GM18870 (cell line): ENCODE measurements at regions not wholly inside any gene's neighbourhood (a gene's known extent, or its start where the extent isn't known, plus 50 kb on each side); places are given as distances from the start of the nearest gene placed in this dataset.
"Not testable (repeated sequence)": the region's sequence is repeated elsewhere in the genome, so short reads cannot be mapped to it uniquely, and the experiment has no call there.

Experiments
- ATAC-seq: cut with Tn5 transposase; IDR thresholded peaks from one replicate; pipeline ENCODE4 v1.9.1; 2021; ENCODE audit warnings: moderate library complexity; ENCODE audit not compliant: unreplicated experiment

DNA sequence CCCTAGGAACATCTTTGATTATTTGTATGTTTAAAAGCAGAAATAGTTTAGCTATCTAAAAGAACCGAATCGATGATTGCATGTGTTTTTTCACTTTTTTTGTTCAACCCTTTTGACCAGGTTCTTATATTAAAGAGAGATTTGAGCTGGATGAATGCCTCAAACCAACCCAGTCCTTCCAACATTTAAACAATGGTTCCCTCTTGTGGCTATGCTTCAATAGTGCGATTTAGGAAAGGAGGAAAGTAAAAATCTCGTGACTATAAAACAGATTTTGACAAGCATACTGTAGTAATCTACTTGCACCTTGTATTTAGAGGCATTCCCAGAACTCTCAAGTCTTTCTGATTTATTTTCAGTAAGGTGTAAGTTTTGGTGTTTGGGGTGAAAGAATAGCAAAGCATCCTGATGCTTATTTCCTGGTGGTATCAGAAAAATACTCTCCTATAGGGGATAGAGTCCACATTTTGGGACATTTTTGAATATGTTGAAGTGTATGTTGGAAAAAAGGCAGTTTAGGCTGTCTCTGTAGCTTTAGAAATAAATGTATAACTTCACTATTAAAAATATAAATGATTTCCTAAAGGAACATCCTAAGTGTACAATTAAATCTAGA lies 159.6 kb upstream of the KCNH8 start:
- ATAC-seq, result no peak

- ATAC-seq, result no peak
These were observed 160.4 kb upstream of the KCNH8 start for GRCh38 chr3:18987862-18988447.

DNA sequence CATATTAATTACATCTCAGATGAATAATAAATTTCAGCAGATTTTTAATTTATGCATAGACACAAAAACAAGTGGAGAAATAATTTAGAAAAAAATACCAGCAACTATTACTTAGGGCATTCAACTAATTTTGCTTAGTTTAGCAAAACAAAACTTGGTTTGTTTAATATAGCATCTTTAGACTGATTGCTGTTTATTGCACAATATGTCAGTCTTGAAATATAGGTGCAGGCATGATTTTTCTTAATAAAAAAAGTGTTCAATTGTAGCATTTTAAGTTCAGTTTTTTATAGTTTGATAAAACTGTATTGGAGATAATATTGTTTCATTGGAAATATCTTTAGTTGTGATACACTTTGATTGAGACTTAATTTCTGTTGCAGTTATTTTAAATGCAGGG lies 161.2 kb upstream of the KCNH8 start:
- no peak for ATAC-seq

DNA sequence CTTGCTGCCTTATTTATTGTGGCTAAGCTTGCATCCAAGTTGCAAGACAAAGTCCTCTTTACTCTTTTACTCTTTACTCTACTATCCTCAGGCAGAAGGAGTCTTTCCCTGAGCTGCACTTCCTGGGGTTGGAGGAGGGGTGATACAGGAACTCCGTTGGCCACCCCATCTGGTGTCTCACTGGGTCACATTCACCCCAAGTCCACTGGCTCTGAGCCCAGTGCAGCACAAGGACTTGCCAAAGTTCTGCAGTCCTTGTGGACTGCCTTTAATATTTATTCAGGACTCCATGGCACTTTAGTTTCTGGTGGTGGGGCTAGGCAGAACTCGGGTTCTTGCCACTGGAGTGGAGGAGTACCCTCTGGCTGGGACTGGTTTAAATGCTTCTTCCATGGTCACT lies 165.4 kb upstream of the KCNH8 start:
- no peak for ATAC-seq

GRCh38 chr3:18976102-18976501 lies 172.2 kb upstream of the KCNH8 start:
- ATAC-seq, result not testable (repeated sequence)

- no peak for ATAC-seq
These were observed 180.2 kb upstream of the KCNH8 start for GRCh38 chr3:18968120-18968519.

DNA sequence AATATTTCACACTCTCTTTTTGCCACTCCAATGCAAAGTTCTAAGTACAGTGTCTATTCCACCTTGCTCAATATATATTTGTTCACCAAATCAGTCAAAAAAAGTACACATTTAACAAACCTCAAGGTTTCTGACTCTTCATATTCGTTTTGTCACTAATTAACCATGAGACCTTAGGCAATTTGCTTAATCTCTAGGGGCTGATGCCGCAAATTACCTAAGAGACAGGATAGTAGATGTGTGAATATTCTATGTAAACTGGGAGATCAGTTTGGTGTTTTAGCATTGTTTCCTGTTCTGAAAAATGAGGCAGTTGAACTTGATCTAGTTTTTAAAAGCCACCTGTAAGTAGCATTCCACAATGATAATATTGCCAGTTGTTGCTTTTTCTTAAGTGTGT lies 182.5 kb upstream of the KCNH8 start:
- no peak for ATAC-seq

- no peak for ATAC-seq
These were observed 183.7 kb upstream of the KCNH8 start for GRCh38 chr3:18964640-18965039.

- no peak for ATAC-seq
These were observed 197.0 kb upstream of the KCNH8 start for GRCh38 chr3:18951333-18951732.

DNA sequence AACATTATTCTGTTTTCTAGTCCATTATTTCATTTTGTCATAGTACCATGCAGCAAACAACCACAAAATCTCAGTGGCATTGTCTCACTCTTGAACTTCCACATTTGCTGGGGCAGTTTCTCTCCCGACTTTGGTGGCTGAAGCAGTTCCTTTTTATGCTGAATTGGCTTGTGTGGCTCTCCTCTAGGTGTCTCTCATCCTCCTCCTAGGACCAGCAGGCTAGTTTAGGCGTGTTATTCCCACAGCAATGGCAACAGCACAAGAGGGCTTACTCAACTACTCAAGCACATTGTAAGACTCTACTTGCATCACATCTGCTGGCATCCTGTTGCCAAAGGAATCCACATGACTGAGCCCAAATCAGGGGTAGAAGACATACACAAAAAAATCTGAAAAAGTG lies 201.8 kb upstream of the KCNH8 start:
- ATAC-seq, result no peak

DNA sequence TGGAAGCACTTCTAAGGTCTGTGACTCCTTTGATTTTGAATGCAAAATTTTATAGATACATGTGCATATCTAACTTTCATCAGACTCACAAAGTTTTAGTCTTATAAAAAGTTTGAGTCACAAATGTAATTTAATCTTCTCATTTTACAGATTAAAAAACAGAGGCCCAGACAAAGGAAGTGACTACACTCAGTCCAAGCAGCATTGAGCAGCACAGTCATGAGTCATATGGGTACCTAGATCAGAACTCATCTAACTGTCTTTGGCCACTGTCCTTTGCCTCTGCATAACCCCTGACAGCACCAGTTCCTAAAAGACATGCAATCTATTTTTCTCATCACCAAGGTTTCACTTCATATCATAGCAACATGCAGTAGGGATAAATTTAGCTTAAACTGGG lies 210.7 kb upstream of the KCNH8 start:
- peak; percentile 77 for ATAC-seq

GRCh38 chr3:18919158-18919557 lies 229.2 kb upstream of the KCNH8 start:
- no peak for ATAC-seq

DNA sequence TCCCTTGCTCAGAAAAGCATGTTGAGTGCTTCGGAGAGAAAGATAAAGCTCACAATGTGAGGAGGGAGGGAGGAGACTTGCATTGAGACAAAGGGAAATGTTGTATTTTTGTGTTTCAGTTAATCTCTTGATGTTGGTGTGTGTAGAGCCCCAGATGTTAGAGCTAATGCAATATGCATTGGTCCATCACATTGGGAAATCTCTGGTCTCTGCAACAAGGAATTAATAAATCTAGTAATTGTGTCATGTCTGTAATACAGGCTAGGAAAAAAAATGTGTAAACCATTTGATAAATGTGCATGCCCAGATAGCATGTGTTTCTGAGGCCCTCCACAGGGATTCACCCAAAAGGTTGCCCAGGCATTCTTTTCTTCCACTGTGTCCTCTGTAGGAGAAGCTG lies 230.4 kb upstream of the KCNH8 start:
- no peak for ATAC-seq

DNA sequence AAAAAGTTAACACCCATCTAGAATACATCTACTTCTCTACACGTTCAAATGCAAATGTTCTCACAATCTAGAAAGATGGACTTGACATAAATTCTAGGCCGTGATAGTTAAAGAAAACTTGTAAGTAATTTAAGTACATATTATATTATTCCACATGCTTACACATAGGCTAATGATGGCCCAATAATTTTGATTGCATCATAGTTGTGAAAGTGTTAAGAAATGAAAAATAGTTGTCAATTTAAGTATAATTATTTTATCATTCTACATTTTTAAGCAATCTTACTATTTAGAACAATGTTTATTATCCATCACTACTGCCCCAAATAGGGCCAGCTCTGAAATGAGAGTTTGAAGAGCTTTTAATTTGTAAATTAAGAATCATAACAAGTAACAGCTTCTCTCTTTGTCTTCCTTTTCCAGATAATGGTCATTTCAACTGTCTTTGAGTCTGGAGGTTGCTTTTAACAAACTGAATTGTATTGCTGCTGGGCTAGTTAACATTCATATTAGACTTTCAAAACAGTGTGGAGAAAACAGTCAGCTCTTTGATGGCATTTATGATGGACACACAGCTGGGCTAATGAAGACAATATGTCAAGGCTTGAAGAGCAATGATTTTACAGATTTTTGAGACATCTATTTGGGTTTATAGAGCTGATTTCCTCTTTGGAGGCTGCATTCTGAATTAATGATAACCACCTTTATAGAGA lies 246.1 kb upstream of the KCNH8 start:
- ATAC-seq, result no peak

GRCh38 chr3:18901571-18901970 lies 246.7 kb upstream of the KCNH8 start:
- no peak for ATAC-seq

DNA sequence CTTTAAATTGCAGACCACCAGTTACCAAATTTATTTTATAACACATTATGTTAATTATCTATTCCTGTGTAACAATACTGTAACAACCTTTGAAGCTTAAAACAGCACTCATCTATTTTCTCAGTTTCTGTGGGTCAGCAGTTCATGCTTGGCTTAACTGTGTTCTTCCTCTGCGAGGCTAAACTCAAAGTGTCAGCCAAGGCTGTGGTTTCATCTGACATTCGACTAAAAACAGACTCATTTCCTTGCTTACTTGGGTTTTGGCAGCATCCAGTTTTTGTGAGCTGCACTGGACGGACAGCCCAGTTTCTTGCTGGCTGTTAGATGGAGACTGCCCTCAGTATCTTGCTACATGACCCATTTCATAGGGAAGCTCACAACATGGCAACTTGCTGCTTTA lies 247.3 kb upstream of the KCNH8 start:
- peak; percentile 87 for ATAC-seq

GRCh38 chr3:18898911-18899310 lies 249.4 kb upstream of the KCNH8 start:
- ATAC-seq, result no peak

- no peak for ATAC-seq
These were observed 255.6 kb upstream of the KCNH8 start for GRCh38 chr3:18892756-18893155.

DNA sequence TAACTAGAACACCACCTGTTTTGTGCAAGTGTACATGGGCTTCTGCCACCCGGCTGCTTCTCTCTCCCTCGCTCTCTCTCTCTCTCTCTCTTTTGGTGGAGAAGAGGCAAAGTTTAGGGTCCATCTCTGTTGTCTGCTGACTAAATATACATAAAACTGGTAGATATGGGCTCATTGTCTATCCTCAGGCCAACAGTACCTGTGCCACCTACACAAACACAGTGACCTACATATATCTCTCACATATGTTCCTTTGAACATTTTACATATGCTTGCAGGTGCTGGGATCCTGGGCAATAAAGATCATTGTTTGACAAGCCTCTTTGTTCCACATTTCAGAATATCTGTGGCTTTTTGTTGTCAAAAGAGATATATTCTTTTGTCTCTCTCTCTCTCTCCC lies 256.3 kb upstream of the KCNH8 start:
- ATAC-seq, result no peak

- no peak for ATAC-seq
These were observed 256.7 kb upstream of the KCNH8 start for GRCh38 chr3:18891641-18892040.

DNA sequence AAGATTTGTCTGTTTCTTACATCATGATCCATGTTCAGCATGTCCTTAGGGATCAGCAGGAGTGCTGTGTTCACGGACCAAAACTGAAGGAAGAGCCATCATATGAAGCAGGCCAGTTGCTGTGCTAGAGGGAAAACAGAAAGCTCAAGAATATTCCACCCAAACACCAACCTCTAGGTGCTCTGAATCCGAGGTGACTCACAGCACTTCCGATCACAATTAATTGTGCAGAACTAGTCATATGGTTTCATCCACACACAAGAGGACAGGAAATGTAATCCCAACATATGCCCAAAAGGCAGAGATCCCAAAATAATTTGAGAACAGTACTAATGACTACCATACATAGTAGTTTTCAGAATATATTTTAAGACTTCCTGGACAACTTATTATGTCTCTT lies 257.9 kb upstream of the KCNH8 start:
- ATAC-seq, result no peak

DNA sequence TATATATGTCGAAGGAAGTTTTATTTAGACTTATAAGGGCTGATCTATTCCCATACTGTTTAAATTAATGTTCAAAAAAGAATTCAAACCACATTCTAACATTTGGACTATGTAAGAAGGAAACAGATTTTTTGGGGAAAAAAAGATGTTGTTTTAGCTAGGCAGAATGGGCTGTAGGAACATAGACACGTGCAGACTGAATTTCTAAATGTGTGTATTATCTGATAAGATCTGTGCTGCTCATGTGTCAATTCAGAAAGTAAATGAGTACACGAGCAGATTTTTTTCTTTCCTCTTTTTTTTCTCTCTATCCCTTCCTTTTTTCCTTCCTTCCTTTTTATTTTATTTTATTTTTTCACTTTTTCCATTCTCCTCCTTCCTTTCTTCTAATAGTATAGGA lies 259.5 kb upstream of the KCNH8 start:
- ATAC-seq, result no peak

DNA sequence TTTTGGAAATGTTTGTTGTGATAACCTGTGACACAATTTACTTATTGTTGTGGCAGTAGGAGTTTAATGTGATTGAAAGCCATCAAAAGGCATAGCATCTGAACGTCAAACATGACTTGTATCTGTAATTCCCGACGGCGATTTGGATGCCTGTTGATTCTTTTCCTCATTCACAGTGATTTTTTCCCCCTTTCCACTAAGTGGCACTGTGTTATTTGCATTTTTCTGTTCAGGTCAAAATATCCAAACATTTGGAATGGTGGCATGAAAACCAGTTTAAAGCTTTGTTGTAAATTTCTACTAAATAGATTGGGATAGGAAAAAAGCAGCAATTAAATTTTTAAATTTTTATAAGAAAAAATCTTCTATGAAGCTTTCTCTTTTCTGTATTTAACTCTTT lies 259.9 kb upstream of the KCNH8 start:
- no peak for ATAC-seq
